Stimulated activated naive B cell treated with anti-CD40 and anti-IgM and Interleukin-4, amounts not matched to agents 10 μg/mL and 1 μg/mL and 100 μg/mL, for 72 hours (primary cell): ENCODE measurements at regions not wholly inside any gene's neighbourhood (a gene's known extent, or its start where the extent isn't known, plus 50 kb on each side); places are given as distances from the start of the nearest gene placed in this dataset.
"Not testable (repeated sequence)": the region's sequence is repeated elsewhere in the genome, so short reads cannot be mapped to it uniquely, and the experiment has no call there.

Source experiments
- ATAC-seq, 2 donors: fragments of 150-1000 bp; cut with Tn5 transposase; replicated peaks; 2 replicates each; pipeline ENCODE4 v1.10.0; 2021; ENCODE audit warnings: moderate library complexity in 1 of 2
- DNase-seq: peaks from one replicate; pipeline ENCODE4 v3.0.0; 2021
- H3K27ac Mint-ChIP-seq: one replicate; pipeline ENCODE4 v1.8.0; 2022; ENCODE audit warnings: mild to moderate bottlenecking, mixed read lengths
- H3K27me3 Mint-ChIP-seq, 2 donors: one replicate each; pipeline ENCODE4 v1.8.0; 2022; ENCODE audit warnings: mixed read lengths in 2 of 2
- H3K36me3 Mint-ChIP-seq, 2 donors: one replicate each; pipeline ENCODE4 v1.8.0; 2022; ENCODE audit warnings: mixed read lengths in 2 of 2, mild to moderate bottlenecking in 1 of 2
- H3K4me1 Mint-ChIP-seq, 2 donors: one replicate each; pipeline ENCODE4 v1.8.0; 2022; ENCODE audit warnings: mixed read lengths in 2 of 2, mild to moderate bottlenecking in 1 of 2
- H3K4me3 Mint-ChIP-seq, 2 donors: one replicate each; pipeline ENCODE4 v1.8.0; 2022; ENCODE audit warnings: mild to moderate bottlenecking in 2 of 2, mixed read lengths in 2 of 2, moderate library complexity in 1 of 2
- H3K9me3 Mint-ChIP-seq, 2 donors: one replicate each; pipeline ENCODE4 v1.8.0; 2022; ENCODE audit warnings: mixed read lengths in 2 of 2, mild to moderate bottlenecking in 1 of 2

DNA sequence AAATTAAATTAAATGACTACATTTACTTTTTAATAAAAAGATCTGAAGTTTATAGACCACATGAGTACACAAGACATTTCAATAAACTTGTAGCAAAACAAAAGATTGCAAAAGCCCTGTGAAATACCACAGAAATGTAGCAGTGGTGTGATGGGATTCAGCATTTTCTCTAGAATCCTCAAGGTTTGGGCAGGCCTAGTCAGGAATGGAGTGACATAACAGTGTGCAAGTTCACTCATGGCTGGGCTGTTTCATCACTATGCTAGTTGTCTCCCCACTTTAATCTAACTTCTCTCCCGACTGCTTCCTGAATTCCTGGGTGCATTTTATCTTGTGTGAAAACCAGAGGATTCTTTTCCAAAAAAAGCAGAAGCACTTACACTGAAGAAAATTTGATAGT is 1089.9 kb upstream of the DDX18 start:
- H3K27me3 Mint-ChIP-seq: no peaks in the 10 kb centered on the region
- no peak for ATAC-seq
- no peak overlapping the region for H3K27ac Mint-ChIP-seq
- DNase-seq: no peak
- peaks cover 2 to 5% of the 10 kb centered on the region in 2 donors for H3K9me3 Mint-ChIP-seq
- no peaks in the 10 kb centered on the region for H3K4me1 Mint-ChIP-seq
- H3K36me3 Mint-ChIP-seq: no peaks in the 10 kb centered on the region
- H3K4me3 Mint-ChIP-seq: no peak overlapping the region

DNA sequence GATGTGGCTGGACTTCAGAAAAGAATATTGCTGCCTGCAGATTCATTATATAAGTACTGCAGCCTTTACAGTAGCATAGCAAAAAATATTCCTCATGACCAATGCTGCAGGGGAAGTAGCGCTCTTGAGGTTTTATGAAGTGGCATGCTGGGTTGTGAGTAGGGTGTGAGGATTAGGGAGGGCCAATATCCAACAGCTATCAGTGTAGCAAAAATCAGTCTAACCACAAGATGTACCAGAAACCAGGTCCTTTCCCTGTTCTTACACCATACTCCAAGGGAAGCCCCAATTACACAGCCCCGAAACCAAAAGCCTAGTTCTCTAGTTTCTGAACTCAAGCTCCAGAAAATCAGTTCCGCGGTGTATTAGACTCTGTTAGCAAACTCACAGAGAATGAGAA is 1082.2 kb upstream of the DDX18 start:
- no peak overlapping the region for H3K4me3 Mint-ChIP-seq
- H3K27me3 Mint-ChIP-seq: no peaks in the 10 kb centered on the region
- ATAC-seq: no peak
- no peaks in the 10 kb centered on the region for H3K36me3 Mint-ChIP-seq
- no peak overlapping the region for H3K27ac Mint-ChIP-seq
- H3K4me1 Mint-ChIP-seq: no peaks in the 10 kb centered on the region
- no peak for DNase-seq
- peaks cover 3 to 4% of the 10 kb centered on the region in 2 donors for H3K9me3 Mint-ChIP-seq

GRCh38 chr2:116733699-116734098 is 1080.8 kb upstream of the DDX18 start:
- Mint-ChIP-seq H3K27me3 (no peaks in the 10 kb centered on the region), H3K4me1 (no peaks in the 10 kb centered on the region), H3K27ac (no peak overlapping the region), H3K4me3 (no peak overlapping the region), H3K9me3 (peaks cover 3 to 4% of the 10 kb centered on the region in 2 donors), H3K36me3 (no peaks in the 10 kb centered on the region)
- ATAC-seq (no peak), DNase-seq (no peak)

DNA sequence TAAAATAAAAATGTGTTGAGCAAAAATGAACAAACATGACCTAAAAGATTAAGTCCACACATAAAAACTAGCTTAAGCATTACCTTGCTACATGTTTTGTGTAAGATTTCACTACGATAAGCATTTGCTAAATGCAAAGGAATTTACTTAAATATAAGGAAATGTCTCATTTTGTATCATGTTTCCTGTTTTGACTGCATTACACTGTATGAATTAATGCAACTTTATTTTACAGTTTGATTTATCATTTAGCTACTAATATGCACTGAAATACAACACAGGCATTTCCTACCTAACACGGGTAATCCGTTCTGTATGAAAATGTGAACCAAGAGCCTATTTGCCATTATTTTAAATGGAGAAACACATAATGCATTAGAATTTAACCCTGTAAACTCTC is 1076.5 kb upstream of the DDX18 start:
- Mint-ChIP-seq H3K36me3 (no peaks in the 10 kb centered on the region), H3K27me3 (no peaks in the 10 kb centered on the region), H3K27ac (no peak overlapping the region), H3K9me3 (peaks cover 3 to 4% of the 10 kb centered on the region in 2 donors), H3K4me3 (no peak overlapping the region), H3K4me1 (no peaks in the 10 kb centered on the region)
- ATAC-seq: no peak
- DNase-seq: no peak

DNA sequence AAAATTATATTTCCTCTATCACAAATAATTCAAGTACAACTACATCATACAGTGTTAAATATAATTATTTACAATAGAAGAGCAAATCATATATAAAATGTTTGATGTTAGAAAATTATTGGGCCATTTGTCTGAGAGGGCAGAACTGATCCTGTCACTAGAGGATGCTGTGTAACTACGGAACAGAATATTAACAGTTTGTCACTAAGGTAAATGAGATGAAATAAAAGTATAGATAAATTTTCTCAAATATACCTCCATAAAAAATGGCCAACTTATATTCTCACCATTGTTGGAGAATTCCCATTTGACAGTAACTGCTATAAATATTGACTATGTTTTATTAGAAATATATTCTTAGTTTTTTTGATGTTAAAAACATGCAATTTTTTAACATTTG is 1067.4 kb upstream of the DDX18 start:
- H3K27me3 Mint-ChIP-seq: no peaks in the 10 kb centered on the region
- H3K36me3 Mint-ChIP-seq: no peaks in the 10 kb centered on the region
- DNase-seq (no peak), ATAC-seq (no peak)
- no peak overlapping the region for H3K4me3 Mint-ChIP-seq
- H3K9me3 Mint-ChIP-seq: no peaks in the 10 kb centered on the region
- H3K27ac Mint-ChIP-seq: no peak overlapping the region
- no peaks in the 10 kb centered on the region for H3K4me1 Mint-ChIP-seq

DNA sequence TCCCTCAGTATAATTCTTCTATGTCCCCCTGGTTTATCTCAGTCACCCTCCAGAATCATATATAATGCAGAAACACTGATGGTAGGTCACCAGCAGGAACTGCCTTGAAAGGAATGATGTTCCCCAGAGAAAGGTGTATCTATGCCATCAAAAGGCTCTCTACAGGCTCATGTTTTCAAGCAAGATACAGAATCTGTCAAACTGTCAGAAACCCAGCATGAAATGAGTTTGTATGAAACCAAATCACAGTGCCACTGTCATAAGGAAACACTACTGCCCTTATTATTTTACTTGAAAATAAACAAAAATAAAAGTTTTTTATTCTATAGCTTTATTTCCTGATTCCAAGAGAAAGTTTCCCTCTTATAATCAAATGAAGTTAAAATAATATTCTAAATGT is 1064.5 kb upstream of the DDX18 start:
- DNase-seq (no peak), ATAC-seq (no peak)
- peaks cover 0 to 2% of the 10 kb centered on the region in 2 donors for H3K9me3 Mint-ChIP-seq
- no peak overlapping the region for H3K27ac Mint-ChIP-seq
- no peak overlapping the region for H3K4me3 Mint-ChIP-seq
- no peaks in the 10 kb centered on the region for H3K27me3 Mint-ChIP-seq
- no peaks in the 10 kb centered on the region for H3K4me1 Mint-ChIP-seq
- no peaks in the 10 kb centered on the region for H3K36me3 Mint-ChIP-seq

DNA sequence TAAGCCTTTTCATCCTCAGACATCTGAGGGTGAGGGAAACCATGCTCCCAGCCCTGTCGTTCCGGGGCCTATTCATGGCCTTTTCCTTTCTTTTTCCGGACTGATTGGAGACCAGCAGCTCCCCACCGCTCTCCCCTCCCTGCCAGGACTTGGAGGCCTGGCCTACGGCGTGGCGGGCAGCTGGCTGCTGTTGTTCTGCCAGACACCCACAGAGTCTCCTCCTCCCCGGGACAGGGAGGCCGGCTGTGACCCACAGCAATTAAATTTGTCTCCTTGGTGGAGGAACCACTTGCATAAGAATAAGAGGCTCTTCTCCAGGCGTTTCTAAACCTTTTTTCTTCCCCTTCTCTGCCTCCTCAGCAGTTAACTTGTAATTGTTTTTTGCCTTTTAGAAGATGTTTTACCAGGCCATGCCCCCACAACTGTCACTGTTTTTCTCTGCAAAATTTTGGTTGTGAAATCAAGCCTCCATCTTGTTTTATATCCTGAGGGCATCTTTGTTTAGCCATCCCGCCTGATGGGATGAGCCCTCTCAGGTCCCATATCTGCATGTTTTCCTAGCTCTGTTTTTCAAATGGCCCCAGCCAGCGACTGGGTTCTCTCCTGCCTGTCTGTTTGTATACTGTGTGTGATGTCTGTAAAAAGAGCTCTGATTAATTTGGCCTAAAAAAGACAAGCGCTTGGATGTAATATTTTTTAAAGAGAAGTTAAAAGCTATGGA is 1060.0 kb upstream of the DDX18 start:
- DNase-seq: no peak
- Mint-ChIP-seq H3K36me3 (no peaks in the 10 kb centered on the region), H3K4me3 (no peak overlapping the region), H3K27ac (no peak overlapping the region), H3K4me1 (no peaks in the 10 kb centered on the region), H3K9me3 (peaks cover 0 to 2% of the 10 kb centered on the region in 2 donors), H3K27me3 (no peaks in the 10 kb centered on the region)
- no peak for ATAC-seq

DNA sequence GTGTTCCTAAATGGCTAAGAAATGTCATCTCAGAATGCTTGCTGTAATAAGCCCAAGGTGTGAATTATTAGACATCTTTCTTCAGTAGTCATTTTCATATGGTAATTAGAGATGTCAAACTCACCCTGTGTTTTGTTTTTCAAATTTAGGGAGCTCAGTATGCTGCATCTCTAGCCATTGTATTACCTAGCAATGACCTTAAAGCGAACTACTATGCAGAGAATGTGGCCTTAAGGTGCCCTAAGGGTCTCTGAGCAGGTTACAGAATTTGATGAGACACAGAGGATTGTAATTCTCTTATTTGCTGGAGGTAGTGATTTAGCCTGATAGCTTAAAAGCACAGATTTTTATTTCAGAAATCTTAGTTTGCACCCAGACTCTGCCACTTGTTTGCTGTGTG is 1052.6 kb upstream of the DDX18 start:
- Mint-ChIP-seq H3K27me3 (no peaks in the 10 kb centered on the region), H3K4me3 (no peak overlapping the region), H3K9me3 (peaks cover 4% of the 10 kb centered on the region in 2 donors), H3K36me3 (no peaks in the 10 kb centered on the region), H3K4me1 (no peaks in the 10 kb centered on the region), H3K27ac (no peak overlapping the region)
- ATAC-seq (no peak), DNase-seq (no peak)

DNA sequence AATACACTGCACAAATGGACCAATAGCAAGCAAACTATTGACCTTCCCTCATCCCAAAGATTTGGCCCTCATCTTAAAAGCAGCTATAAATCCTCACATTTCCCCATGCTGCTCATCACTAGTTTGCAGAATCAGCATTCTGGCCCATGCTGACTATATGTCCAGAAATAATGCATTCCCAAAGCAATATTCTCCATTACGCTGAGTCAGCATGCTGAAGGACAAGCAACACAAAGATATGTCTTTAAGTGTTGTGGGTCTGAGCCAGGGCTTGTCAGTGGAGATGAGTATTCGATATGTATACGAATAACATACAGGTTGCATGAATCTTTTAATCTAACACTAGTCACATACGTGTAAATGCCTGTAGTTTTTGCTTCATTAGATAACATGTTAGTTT is 1045.0 kb upstream of the DDX18 start:
- H3K9me3 Mint-ChIP-seq: peaks cover 0 to 2% of the 10 kb centered on the region in 2 donors
- H3K4me3 Mint-ChIP-seq: no peak overlapping the region
- no peaks in the 10 kb centered on the region for H3K4me1 Mint-ChIP-seq
- DNase-seq (no peak), ATAC-seq (no peak)
- no peak overlapping the region for H3K27ac Mint-ChIP-seq
- H3K27me3 Mint-ChIP-seq: no peaks in the 10 kb centered on the region
- H3K36me3 Mint-ChIP-seq: no peaks in the 10 kb centered on the region

GRCh38 chr2:116776556-116776955 is 1037.9 kb upstream of the DDX18 start:
- Mint-ChIP-seq H3K4me1 (no peaks in the 10 kb centered on the region), H3K36me3 (no peaks in the 10 kb centered on the region), H3K4me3 (no peak overlapping the region), H3K9me3 (peaks cover 4% of the 10 kb centered on the region in 2 donors), H3K27me3 (no peaks in the 10 kb centered on the region), H3K27ac (no peak overlapping the region)
- ATAC-seq (no peak), DNase-seq (no peak)

GRCh38 chr2:116787848-116788247 is 1026.6 kb upstream of the DDX18 start:
- ATAC-seq: no peak
- no peak overlapping the region for H3K27ac Mint-ChIP-seq
- DNase-seq: no peak
- no peaks in the 10 kb centered on the region for H3K4me1 Mint-ChIP-seq
- no peaks in the 10 kb centered on the region for H3K36me3 Mint-ChIP-seq
- no peaks in the 10 kb centered on the region for H3K9me3 Mint-ChIP-seq
- no peaks in the 10 kb centered on the region for H3K27me3 Mint-ChIP-seq
- no peak overlapping the region for H3K4me3 Mint-ChIP-seq

GRCh38 chr2:116802671-116803070 is 1011.8 kb upstream of the DDX18 start:
- Mint-ChIP-seq H3K4me3 (no peak overlapping the region), H3K4me1 (no peaks in the 10 kb centered on the region), H3K27ac (no peak overlapping the region), H3K27me3 (no peaks in the 10 kb centered on the region), H3K9me3 (peaks cover 12 to 18% of the 10 kb centered on the region in 2 donors), H3K36me3 (no peaks in the 10 kb centered on the region)
- no peak for ATAC-seq
- no peak for DNase-seq

DNA sequence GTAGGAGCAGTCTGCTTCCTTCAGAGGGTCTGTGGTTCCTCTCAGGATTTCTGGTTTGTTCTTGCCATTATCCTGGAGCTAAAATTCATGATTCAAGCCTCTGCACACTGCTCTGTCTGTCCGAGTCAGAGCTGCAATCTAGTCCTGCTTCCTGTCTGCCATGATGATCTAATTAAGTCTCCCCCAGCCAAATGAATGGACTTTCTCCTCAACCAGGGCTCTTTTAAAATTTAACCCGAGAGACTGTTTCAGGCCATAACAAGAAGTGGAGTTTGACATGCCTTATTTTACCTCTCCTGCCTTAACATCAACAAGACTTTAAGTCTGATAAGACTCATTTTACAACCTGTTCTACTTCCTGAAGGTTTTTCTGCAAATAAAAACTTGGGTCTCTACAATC is 1009.6 kb upstream of the DDX18 start:
- no peak for ATAC-seq
- no peaks in the 10 kb centered on the region for H3K4me1 Mint-ChIP-seq
- H3K36me3 Mint-ChIP-seq: no peaks in the 10 kb centered on the region
- H3K27ac Mint-ChIP-seq: no peak overlapping the region
- DNase-seq: no peak
- H3K27me3 Mint-ChIP-seq: no peaks in the 10 kb centered on the region
- H3K4me3 Mint-ChIP-seq: no peak overlapping the region
- peaks cover 11 to 17% of the 10 kb centered on the region in 2 donors for H3K9me3 Mint-ChIP-seq

DNA sequence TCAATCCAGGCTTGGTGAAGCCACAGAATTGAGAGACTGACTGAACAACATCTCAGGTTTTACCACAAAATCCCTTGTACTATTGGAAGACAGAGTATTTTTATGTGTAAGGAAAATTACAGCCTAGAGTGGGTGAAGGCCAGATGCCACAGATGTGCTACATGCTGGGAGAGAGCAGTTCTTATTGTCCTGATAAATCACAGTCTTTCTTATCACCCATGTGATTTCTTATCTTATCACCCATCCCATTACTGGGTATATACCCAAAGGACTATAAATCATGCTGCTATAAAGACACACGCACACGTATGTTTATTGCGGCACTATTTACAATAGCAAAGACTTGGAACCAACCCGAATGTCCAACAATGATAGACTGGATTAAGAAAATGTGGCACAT is 1008.0 kb upstream of the DDX18 start:
- not testable (repeated sequence) for ATAC-seq, H3K27me3 Mint-ChIP-seq, H3K36me3 Mint-ChIP-seq, H3K4me3 Mint-ChIP-seq, H3K4me1 Mint-ChIP-seq, H3K27ac Mint-ChIP-seq, DNase-seq
- H3K9me3 Mint-ChIP-seq: peaks cover 9 to 16% of the 10 kb centered on the region in 2 donors

GRCh38 chr2:116809109-116809508 is 1005.4 kb upstream of the DDX18 start:
- no peaks in the 10 kb centered on the region for H3K36me3 Mint-ChIP-seq
- H3K4me1 Mint-ChIP-seq: no peaks in the 10 kb centered on the region
- no peak for DNase-seq
- H3K27ac Mint-ChIP-seq: no peak overlapping the region
- no peak for ATAC-seq
- H3K9me3 Mint-ChIP-seq: peaks cover 8 to 10% of the 10 kb centered on the region in 2 donors
- no peaks in the 10 kb centered on the region for H3K27me3 Mint-ChIP-seq
- H3K4me3 Mint-ChIP-seq: no peak overlapping the region

DNA sequence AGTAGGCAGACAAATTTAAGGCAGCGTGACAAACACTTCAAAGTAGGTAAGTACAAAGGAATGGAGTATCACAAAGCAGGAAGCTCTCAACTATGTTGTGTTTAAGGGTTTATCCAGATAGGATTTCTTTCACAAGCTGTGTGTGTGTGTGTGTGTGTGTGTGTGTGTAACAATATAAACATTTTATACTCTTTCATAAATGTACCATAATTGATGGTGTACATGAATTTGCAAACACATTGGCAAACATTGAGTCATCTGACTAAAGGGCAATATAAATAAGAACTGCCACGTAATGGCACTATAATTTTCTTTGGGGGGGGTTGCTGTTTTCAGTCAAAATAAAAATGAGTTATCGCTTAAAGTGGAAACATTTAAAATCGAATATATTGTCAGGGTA is 1004.4 kb upstream of the DDX18 start:
- Mint-ChIP-seq H3K9me3 (peaks cover 3 to 5% of the 10 kb centered on the region in 2 donors), H3K4me1 (no peaks in the 10 kb centered on the region), H3K36me3 (no peaks in the 10 kb centered on the region), H3K27me3 (no peaks in the 10 kb centered on the region), H3K4me3 (no peak overlapping the region), H3K27ac (no peak overlapping the region)
- DNase-seq (no peak), ATAC-seq (no peak)
